ENCODE measurements at regions not wholly inside any gene's neighbourhood (a gene's known extent, or its start where the extent isn't known, plus 50 kb on each side); places are given as distances from the start of the nearest gene placed in this dataset.

DNA sequence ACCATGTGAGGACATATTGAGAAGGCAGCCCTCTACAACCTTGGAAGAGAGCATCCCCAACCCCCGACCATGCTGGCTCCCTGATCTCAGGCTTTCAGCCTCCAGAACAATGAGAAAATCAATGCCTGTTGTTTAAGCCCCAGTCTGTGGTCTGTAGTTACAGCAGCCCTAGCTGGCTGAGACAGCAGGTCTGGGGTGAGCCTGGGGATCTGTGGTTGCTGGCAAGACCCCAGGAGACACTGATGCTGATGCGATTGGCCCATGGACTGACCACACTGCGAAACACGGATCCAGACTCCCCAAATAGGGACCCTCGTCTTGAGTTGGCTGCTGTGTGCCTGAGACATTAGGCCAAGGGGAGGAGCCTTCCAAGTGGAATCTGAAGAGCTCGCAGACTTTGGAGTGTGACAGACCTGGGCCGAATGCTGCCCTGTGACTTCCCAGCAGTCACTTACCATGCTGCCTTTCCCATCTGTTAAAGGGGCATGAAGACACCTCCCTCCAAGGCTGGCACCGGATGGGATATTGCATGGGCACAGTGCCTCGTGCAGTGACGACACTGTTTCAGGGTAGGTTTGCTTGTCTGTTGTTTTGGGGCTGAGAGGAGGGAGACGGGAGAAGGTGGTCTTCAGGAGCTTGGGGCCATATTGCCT, 147.8 kb upstream of the RPL38 start:
- TF ChIP-seq, protein P1, sequence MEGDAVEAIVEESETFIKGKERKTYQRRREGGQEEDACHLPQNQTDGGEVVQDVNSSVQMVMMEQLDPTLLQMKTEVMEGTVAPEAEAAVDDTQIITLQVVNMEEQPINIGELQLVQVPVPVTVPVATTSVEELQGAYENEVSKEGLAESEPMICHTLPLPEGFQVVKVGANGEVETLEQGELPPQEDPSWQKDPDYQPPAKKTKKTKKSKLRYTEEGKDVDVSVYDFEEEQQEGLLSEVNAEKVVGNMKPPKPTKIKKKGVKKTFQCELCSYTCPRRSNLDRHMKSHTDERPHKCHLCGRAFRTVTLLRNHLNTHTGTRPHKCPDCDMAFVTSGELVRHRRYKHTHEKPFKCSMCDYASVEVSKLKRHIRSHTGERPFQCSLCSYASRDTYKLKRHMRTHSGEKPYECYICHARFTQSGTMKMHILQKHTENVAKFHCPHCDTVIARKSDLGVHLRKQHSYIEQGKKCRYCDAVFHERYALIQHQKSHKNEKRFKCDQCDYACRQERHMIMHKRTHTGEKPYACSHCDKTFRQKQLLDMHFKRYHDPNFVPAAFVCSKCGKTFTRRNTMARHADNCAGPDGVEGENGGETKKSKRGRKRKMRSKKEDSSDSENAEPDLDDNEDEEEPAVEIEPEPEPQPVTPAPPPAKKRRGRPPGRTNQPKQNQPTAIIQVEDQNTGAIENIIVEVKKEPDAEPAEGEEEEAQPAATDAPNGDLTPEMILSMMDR (CRISPR knock-in tag; IDR thresholded peaks at IDR 0.05), result no peak
- TF ChIP-seq SMARCC2 (IDR thresholded peaks at IDR 0.05), result no peak
- no peak for TF ChIP-seq XBP1 (CRISPR knock-in tag; IDR thresholded peaks at IDR 0.05)
- TF ChIP-seq ASH2L (IDR thresholded peaks at IDR 0.05; ENCODE audit: insufficient read length, low read depth, low read length), result no peak
- no peak for TF ChIP-seq MLLT10 (CRISPR knock-in tag; IDR thresholded peaks at IDR 0.05)
- TF ChIP-seq ZNF451 (CRISPR knock-in tag; IDR thresholded peaks at IDR 0.05), result no peak
- TF ChIP-seq MXI1 (IDR thresholded peaks at IDR 0.05; ENCODE audit: borderline replicate concordance, low read depth, low read length), result no peak
- no peak for TF ChIP-seq PBX3 (CRISPR knock-in tag; IDR thresholded peaks at IDR 0.05; ENCODE audit: borderline replicate concordance)
- TF ChIP-seq, protein P2, sequence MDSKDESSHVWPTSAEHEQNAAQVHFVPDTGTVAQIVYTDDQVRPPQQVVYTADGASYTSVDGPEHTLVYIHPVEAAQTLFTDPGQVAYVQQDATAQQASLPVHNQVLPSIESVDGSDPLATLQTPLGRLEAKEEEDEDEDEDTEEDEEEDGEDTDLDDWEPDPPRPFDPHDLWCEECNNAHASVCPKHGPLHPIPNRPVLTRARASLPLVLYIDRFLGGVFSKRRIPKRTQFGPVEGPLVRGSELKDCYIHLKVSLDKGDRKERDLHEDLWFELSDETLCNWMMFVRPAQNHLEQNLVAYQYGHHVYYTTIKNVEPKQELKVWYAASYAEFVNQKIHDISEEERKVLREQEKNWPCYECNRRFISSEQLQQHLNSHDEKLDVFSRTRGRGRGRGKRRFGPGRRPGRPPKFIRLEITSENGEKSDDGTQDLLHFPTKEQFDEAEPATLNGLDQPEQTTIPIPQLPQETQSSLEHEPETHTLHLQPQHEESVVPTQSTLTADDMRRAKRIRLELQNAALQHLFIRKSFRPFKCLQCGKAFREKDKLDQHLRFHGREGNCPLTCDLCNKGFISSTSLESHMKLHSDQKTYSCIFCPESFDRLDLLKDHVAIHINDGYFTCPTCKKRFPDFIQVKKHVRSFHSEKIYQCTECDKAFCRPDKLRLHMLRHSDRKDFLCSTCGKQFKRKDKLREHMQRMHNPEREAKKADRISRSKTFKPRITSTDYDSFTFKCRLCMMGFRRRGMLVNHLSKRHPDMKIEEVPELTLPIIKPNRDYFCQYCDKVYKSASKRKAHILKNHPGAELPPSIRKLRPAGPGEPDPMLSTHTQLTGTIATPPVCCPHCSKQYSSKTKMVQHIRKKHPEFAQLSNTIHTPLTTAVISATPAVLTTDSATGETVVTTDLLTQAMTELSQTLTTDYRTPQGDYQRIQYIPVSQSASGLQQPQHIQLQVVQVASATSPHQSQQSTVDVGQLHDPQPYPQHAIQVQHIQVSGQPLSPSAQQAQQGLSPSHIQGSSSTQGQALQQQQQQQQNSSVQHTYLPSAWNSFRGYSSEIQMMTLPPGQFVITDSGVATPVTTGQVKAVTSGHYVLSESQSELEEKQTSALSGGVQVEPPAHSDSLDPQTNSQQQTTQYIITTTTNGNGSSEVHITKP (CRISPR knock-in tag; IDR thresholded peaks at IDR 0.05; ENCODE audit: low read depth), result no peak
- TF ChIP-seq, protein P3, sequence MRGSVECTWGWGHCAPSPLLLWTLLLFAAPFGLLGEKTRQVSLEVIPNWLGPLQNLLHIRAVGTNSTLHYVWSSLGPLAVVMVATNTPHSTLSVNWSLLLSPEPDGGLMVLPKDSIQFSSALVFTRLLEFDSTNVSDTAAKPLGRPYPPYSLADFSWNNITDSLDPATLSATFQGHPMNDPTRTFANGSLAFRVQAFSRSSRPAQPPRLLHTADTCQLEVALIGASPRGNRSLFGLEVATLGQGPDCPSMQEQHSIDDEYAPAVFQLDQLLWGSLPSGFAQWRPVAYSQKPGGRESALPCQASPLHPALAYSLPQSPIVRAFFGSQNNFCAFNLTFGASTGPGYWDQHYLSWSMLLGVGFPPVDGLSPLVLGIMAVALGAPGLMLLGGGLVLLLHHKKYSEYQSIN (CRISPR knock-in tag; IDR thresholded peaks at IDR 0.05; ENCODE audit: borderline replicate concordance), result no peak

Data from HepG2 (cell line).